Activated naive CD8-positive, alpha-beta T cell treated with anti-CD3 and anti-CD28 coated beads, Interleukin-2, amount 50 U/mL, for 24 hours (primary cell): ENCODE measurements at regions not wholly inside any gene's neighbourhood (a gene's known extent, or its start where the extent isn't known, plus 50 kb on each side); places are given as distances from the start of the nearest gene placed in this dataset.
"Not testable (repeated sequence)": the region's sequence is repeated elsewhere in the genome, so short reads cannot be mapped to it uniquely, and the experiment has no call there.

Source experiments
- ATAC-seq: fragments of 150-1000 bp; cut with Tn5 transposase; one replicate; pipeline ENCODE4 v1.10.0; 2021
- DNase-seq: peaks from one replicate; pipeline ENCODE4 v3.0.0; 2021
- H3K27ac Mint-ChIP-seq: one replicate; pipeline ENCODE4 v1.8.0; 2021; ENCODE audit warnings: mild to moderate bottlenecking, mixed read lengths
- H3K27me3 Mint-ChIP-seq: one replicate; pipeline ENCODE4 v1.8.0; 2021; ENCODE audit warnings: mixed read lengths
- H3K36me3 Mint-ChIP-seq: one replicate; pipeline ENCODE4 v1.8.0; 2021; ENCODE audit warnings: low read depth, mixed read lengths
- H3K4me1 Mint-ChIP-seq: one replicate; pipeline ENCODE4 v1.8.0; 2021; ENCODE audit warnings: mixed read lengths
- H3K4me3 Mint-ChIP-seq: one replicate; pipeline ENCODE4 v1.8.0; 2021; ENCODE audit warnings: mild to moderate bottlenecking, moderate library complexity, mixed read lengths
- H3K9me3 Mint-ChIP-seq: one replicate; pipeline ENCODE4 v1.8.0; 2021; ENCODE audit warnings: mixed read lengths

DNA sequence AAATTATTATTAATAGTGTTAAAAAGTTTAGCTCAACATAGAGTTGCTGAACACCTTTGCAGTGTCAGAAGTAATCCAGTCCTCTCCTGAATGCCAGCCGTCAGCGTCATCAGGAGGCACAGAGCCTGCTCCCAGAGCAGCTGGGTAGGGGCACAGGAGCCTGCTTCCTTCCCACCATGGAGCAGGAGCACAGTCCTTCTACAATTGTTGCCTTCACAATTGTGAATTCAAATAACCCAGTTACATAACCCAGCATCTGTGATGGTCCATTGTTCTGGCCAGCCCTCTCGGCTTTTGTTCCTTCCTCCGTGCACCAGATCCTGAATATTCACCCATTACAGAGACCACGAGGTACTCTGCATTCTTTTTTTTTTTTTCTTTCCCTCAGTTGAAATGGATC lies 393.9 kb upstream of the MAF start:
- no peaks in the 10 kb centered on the region for H3K4me1 Mint-ChIP-seq
- no peak overlapping the region for H3K4me3 Mint-ChIP-seq
- peaks cover 3% of the 10 kb centered on the region for H3K27me3 Mint-ChIP-seq
- no peak overlapping the region for H3K27ac Mint-ChIP-seq
- no peaks in the 10 kb centered on the region for H3K36me3 Mint-ChIP-seq
- DNase-seq (no peak), ATAC-seq (no peak)
- no peaks in the 10 kb centered on the region for H3K9me3 Mint-ChIP-seq

DNA sequence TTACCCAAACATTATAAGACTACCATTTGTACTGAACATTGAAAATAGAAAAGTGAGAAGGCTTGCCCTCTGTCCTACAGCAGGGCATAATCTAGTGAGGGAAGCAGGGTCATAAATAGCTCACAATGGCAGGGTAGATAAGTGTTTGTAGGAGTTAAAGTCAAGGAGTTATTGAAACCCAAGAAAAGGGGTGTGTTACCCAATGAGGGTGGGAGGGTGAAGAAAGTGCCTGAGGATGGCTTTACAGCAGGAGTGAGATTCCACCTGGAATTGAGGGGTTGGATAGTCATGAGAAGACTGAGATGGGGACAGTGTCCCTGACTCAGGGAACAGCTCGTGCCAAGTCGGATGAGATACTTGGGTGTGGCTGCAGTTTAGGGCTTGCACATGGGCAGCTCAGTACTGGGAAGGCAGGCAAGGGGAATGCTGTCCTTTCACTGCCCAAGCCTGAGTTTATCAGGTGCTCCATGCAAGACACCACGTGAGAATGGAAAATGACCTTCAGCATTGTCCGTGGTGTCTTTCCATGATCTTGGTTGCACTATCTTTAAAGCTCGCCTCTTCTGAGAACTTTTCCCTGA lies 393.2 kb upstream of the MAF start:
- Mint-ChIP-seq H3K9me3 (no peaks in the 10 kb centered on the region), H3K4me3 (no peak overlapping the region), H3K36me3 (no peaks in the 10 kb centered on the region), H3K4me1 (no peaks in the 10 kb centered on the region), H3K27ac (no peak overlapping the region), H3K27me3 (peaks cover 3% of the 10 kb centered on the region)
- no peak for DNase-seq
- no peak for ATAC-seq

DNA sequence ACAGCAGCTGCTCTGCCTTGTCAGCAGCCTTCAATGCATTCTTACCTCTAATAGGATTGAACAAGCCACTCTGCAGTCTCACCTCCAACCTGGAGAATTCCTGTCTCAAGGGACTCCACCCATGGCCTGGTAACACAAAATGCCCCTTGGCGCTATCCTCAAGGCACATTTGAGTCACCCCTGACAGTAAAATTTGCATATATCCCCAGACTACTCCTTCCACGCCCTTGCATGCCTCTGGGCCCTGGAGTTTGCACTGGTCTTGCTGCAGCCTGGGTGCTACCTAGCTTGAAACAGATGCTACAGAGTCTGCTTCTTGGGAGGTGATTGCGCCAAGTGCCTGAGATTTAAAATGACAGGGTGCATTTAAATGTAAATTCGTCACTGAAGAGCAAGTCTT lies 391.4 kb upstream of the MAF start:
- peaks cover 3% of the 10 kb centered on the region for H3K27me3 Mint-ChIP-seq
- no peak overlapping the region for H3K4me3 Mint-ChIP-seq
- H3K36me3 Mint-ChIP-seq = no peaks in the 10 kb centered on the region
- H3K27ac Mint-ChIP-seq = no peak overlapping the region
- no peaks in the 10 kb centered on the region for H3K4me1 Mint-ChIP-seq
- no peak for DNase-seq
- no peak for ATAC-seq
- no peaks in the 10 kb centered on the region for H3K9me3 Mint-ChIP-seq

DNA sequence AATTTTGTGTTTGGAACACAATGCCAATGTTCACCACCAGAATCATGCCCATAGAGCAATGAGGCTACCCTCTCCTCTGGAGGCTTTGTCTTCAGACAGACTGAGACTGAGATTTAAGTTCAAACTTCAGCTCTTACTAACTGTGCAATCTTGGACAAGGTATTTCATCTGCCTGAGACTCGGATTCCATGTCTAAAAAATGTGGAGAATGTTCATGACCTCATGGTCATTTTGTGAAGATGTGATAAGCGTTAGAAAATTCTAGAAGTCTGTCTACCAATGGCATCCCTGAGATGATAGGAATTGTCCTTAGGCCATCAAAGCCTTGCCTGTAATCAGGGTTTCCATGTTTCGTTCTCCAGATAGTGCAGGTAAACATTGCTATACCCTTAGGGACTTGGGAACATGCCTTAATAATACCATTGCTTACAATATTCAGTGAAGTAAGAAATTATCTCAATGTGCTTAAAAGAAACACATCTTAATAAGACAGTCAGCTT lies 388.2 kb upstream of the MAF start:
- Mint-ChIP-seq H3K36me3 (no peaks in the 10 kb centered on the region), H3K27ac (no peak overlapping the region), H3K4me1 (no peaks in the 10 kb centered on the region), H3K27me3 (peaks cover 3% of the 10 kb centered on the region), H3K4me3 (no peak overlapping the region), H3K9me3 (no peaks in the 10 kb centered on the region)
- DNase-seq (no peak), ATAC-seq (no peak)

DNA sequence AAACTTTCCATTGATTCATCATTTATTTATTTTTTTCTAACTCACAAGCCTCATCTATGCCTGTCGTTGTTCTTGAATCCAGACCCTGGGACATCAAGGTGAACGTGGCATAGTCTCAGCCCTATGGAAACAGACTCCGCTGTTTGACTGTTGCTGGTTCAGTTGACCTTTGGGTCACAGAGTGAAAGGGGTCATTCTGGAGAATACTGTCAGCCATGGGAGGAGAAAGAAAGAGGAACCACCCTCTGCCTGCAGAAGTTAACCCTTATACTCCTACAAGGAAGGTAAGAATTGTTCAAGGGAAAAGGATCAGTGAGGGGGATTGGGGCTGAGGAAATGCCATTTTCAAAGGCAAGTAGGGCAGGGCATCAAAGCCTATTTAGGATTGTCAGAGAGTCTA lies 387.6 kb upstream of the MAF start:
- H3K36me3 Mint-ChIP-seq = no peaks in the 10 kb centered on the region
- DNase-seq = no peak
- ATAC-seq = no peak
- no peak overlapping the region for H3K4me3 Mint-ChIP-seq
- H3K4me1 Mint-ChIP-seq = no peaks in the 10 kb centered on the region
- no peaks in the 10 kb centered on the region for H3K9me3 Mint-ChIP-seq
- no peaks in the 10 kb centered on the region for H3K27me3 Mint-ChIP-seq
- no peak overlapping the region for H3K27ac Mint-ChIP-seq

DNA sequence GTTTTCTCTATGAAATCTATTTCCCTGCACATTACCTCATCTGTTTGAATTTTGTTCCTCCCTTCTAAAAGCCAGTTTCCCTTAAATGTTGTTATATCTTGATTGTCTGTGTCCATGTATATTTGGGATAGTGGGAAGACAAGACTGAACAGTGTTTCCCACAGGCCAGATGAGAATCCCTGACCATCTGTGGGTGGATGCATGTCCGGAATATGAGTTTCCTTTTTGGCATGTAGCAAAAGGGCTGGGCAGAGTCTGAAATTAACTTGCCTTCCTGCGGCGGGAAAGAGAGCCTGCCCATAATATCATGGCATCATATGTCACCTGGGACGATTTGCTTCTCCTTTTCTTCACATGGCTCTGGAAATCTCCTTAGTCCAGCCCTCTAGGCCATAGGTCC lies 385.8 kb upstream of the MAF start:
- no peak overlapping the region for H3K4me3 Mint-ChIP-seq
- no peaks in the 10 kb centered on the region for H3K36me3 Mint-ChIP-seq
- ATAC-seq = no peak

DNA sequence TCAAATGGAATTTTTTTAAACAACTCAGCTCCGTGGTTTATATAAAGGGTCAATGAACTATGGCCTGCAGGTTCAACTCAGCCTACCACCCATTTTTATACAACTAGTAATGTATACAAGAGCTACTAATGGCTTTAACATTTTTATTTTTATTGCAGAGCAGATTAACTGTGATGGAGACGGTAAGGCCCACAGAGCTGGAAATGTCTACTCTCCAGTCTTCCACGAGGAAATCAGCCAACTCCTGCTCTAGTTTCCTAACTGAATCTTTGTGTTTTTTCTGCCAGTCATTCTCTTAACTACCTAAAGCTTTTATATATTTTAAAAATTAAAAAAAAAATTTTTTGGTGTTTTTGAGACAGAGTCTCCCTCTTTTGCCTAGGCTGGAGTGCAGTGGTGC lies 385.1 kb upstream of the MAF start:
- no peak overlapping the region for H3K27ac Mint-ChIP-seq
- ATAC-seq = no peak
- no peak overlapping the region for H3K4me3 Mint-ChIP-seq
- H3K27me3 Mint-ChIP-seq = no peaks in the 10 kb centered on the region
- no peak for DNase-seq
- H3K36me3 Mint-ChIP-seq = no peaks in the 10 kb centered on the region
- H3K9me3 Mint-ChIP-seq = no peaks in the 10 kb centered on the region
- no peaks in the 10 kb centered on the region for H3K4me1 Mint-ChIP-seq

More for the DNA sequence above, 385.8 kb upstream of the MAF start:
- no peaks in the 10 kb centered on the region for H3K4me1 Mint-ChIP-seq
- H3K27me3 Mint-ChIP-seq = no peaks in the 10 kb centered on the region
- no peak overlapping the region for H3K27ac Mint-ChIP-seq
- DNase-seq = no peak
- H3K9me3 Mint-ChIP-seq = no peaks in the 10 kb centered on the region

DNA sequence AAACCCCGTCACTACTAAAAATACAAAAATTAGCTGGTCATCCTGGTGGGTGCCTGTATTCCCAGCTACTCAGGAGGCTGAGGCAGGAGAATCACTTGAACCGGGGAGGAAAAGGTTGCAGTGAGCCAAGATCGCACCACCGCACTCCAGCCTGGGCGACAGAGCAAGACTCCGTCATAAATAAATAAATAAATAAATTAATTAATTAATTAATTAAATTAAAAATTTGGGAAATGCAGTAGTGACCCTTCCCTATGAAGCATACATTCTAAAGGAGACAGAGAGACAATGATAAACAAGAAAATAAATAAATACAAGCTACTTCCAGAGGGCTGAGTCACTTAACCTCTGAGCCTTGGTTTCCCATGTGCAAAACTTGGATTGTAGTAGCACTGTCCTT lies 383.6 kb upstream of the MAF start:
- DNase-seq, H3K9me3 Mint-ChIP-seq, H3K27me3 Mint-ChIP-seq, H3K4me3 Mint-ChIP-seq, H3K27ac Mint-ChIP-seq, ATAC-seq, H3K4me1 Mint-ChIP-seq, H3K36me3 Mint-ChIP-seq: not testable (repeated sequence)

DNA sequence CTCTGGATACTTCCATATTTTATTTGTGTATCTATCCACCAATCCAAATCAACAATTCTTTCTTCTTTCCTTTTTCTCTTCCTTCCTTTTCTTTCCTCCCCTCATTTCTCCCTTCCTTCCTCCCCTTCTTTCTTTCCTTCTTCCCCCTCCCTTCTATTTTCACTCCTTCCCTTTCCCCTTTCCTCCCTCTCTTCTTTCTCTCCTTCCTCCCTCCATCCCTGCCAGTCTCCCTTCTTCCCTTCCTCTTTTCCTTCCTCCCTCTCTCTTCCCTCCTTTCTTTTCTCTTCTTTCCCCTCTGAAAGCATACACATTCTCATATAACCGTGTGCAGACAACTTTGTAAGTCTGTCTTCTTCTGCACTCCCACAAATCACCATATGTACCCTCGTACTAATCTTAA lies 382.3 kb upstream of the MAF start:
- no peaks in the 10 kb centered on the region for H3K9me3 Mint-ChIP-seq

DNA sequence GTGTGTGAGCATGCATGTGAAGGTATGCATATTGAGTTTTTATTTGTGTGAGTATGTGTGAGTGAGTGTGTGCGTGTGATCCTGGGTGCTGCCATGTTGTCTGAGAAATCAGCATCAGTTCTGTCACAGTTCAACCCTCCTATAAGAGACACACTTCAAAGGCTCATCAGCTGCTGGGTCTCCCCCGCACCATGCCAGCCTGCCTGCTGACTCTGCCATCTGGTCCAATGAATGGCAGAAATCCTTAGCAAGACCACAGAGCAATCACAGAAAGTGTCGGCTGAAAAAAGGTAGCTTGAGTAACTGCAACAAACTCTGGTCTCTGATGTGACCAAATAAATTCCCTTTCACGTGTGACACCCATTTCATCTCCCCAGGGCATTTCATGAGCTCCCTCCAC lies 381.8 kb upstream of the MAF start:
- H3K36me3 Mint-ChIP-seq = no peaks in the 10 kb centered on the region
- no peak overlapping the region for H3K4me3 Mint-ChIP-seq
- DNase-seq = no peak
- no peak overlapping the region for H3K27ac Mint-ChIP-seq
- ATAC-seq = no peak
- no peaks in the 10 kb centered on the region for H3K4me1 Mint-ChIP-seq
- H3K27me3 Mint-ChIP-seq = peaks cover 3% of the 10 kb centered on the region
- H3K9me3 Mint-ChIP-seq = no peaks in the 10 kb centered on the region

More for the DNA sequence above, 382.3 kb upstream of the MAF start:
- Mint-ChIP-seq H3K27me3 (peaks cover 2% of the 10 kb centered on the region), H3K4me1 (no peaks in the 10 kb centered on the region), H3K4me3 (no peak overlapping the region), H3K27ac (no peak overlapping the region), H3K36me3 (no peaks in the 10 kb centered on the region)
- no peak for ATAC-seq
- no peak for DNase-seq

DNA sequence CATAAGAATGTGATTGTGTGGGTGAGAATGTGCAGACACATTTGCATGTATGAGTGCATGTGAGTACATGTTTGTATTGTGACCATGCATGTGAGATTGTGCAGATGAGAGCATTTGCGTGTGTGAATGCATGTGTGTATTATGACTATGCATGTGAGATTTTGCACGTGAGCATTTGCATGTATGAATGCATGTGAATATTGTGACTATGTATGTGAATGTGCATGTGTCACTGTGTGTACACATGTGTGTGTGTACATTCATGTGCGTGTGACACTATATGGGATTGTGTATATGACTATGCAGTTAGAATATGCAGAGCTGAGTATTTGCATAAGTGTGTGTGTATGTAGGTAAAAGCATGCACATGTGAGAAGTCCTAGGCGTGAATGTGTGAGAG lies 381.3 kb upstream of the MAF start:
- no peak for DNase-seq
- H3K9me3 Mint-ChIP-seq = no peaks in the 10 kb centered on the region
- H3K27me3 Mint-ChIP-seq = peaks cover 3% of the 10 kb centered on the region
- no peaks in the 10 kb centered on the region for H3K36me3 Mint-ChIP-seq
- ATAC-seq = no peak
- no peak overlapping the region for H3K27ac Mint-ChIP-seq
- H3K4me3 Mint-ChIP-seq = no peak overlapping the region
- no peaks in the 10 kb centered on the region for H3K4me1 Mint-ChIP-seq

DNA sequence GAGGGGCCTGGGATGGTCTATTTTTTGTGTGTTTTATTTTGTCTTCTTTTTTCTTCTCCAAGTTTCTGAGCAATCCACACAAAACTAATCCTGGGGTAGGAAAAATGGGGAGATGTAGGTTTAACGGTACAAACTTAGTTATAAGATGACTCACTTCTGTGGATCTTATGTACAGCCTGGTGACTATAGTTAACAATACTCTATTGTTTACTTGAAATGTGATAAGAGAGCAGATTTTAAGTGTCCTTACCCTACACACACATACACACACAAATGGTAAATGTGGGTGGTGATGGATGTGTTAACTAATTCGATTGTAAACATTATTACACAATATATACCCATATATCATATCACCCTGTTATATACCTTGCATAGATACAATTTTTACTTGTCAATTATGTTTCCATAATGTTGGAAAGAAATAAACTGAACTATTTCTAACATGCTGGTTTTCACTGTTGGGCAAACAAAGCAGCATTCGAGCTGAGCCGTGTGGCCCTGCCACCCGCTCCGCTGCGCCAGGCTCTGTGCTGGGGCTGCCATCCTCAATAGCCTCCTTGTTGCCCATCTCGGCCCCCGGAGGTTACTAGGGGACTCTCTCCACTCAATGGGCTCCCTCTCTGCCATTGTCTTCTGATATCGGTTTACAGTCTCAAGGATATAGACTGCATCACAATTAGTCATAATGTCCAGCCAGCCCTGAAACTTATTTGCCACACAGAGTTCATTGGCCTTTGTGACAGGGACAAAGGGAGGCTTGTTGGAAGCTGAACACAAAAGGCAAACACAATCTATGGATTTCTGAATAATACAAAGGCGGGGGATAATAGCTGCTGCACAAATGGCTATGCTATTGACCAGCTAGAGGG lies 380.3 kb upstream of the MAF start:
- Mint-ChIP-seq H3K4me3 (no peak overlapping the region), H3K4me1 (no peaks in the 10 kb centered on the region), H3K9me3 (no peaks in the 10 kb centered on the region), H3K27me3 (peaks cover 3% of the 10 kb centered on the region), H3K36me3 (no peaks in the 10 kb centered on the region), H3K27ac (no peak overlapping the region)
- no peak for ATAC-seq
- DNase-seq = no peak

DNA sequence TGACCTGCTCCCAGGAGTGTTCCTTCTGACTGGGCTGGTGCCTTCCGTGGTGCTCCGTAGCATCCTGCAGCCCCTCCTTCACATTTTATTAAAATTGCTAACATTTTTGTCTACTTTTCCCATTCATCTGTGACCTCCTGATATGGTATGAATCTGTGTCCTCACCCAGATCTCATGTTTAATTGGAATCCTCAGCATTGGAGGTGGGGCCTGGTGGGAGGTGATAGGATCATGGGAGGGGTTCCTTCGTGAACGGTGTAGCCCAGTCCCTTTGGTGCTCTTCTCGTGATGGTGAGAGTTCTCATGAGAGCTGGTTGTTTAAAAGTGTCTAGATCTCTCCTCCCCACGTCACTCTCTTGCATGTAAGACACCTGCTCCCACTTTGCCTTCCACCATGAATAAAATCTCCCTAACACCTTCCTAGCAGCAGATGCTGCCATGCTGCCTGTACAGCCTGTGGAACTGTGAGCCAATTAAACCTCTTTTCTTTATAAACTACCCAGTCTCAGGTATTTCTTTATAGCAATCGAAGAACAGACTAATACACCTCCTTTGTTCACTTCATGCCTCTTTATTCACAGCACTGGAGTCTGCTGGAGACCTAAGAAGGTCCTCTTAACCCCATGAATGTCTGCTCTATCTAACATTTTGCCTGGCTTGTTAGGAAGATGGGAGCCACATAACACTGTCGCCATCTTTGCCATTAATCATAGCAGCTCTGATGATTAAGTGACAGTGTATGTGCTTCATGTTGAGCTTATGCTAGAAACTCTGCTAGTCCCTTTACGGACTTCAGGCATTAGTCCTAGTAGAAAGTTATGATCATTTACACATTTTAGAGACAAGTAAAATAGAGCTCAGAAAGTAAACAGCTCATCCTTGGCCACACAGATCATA lies 377.7 kb upstream of the MAF start:
- Mint-ChIP-seq H3K27me3 (peaks cover 3% of the 10 kb centered on the region), H3K4me1 (no peaks in the 10 kb centered on the region), H3K27ac (no peak overlapping the region), H3K9me3 (no peaks in the 10 kb centered on the region), H3K36me3 (no peaks in the 10 kb centered on the region), H3K4me3 (no peak overlapping the region)
- DNase-seq (no peak), ATAC-seq (no peak)

DNA sequence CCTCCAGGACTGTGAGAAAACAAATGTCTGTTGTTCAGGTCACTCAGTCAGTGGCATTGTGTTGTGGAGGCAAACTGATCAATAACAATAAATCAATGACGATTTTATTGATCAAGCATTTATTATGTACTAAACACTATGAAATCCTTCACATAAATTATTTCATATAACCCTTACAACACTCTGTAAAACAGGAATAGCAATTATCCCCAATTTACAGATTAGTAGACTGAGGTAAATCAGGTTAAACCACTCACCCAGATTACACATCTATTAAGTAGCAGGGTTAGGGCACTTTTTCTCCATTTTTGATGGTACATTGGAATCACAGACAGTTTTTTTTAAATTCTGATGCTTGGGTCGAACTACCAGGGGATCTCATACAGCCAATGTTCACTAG lies 372.8 kb upstream of the MAF start:
- H3K4me1 Mint-ChIP-seq = no peaks in the 10 kb centered on the region
- no peak overlapping the region for H3K27ac Mint-ChIP-seq
- ATAC-seq (no peak), DNase-seq (no peak)
- no peaks in the 10 kb centered on the region for H3K36me3 Mint-ChIP-seq
- peaks cover 3% of the 10 kb centered on the region for H3K27me3 Mint-ChIP-seq
- H3K9me3 Mint-ChIP-seq = no peaks in the 10 kb centered on the region
- no peak overlapping the region for H3K4me3 Mint-ChIP-seq
